ENCODE measurements at regions not wholly inside any gene's neighbourhood (a gene's known extent, or its start where the extent isn't known, plus 50 kb on each side); places are given as distances from the start of the nearest gene placed in this dataset.
"Not testable (repeated sequence)": the region's sequence is repeated elsewhere in the genome, so short reads cannot be mapped to it uniquely, and the experiment has no call there.

- no peak for DNase-seq
Measured at GRCh38 chr10:64959116-64959515, 1437.9 kb downstream of the REEP3 start.

GRCh38 chr10:64959883-64960282, 1438.7 kb downstream of the REEP3 start:
- DNase-seq: no peak

GRCh38 chr10:64973391-64973790, 1452.2 kb downstream of the REEP3 start:
- DNase-seq: no peak

GRCh38 chr10:64976150-64976549, 1454.9 kb downstream of the REEP3 start:
- DNase-seq: no peak

GRCh38 chr10:64977915-64978314, 1456.7 kb downstream of the REEP3 start:
- DNase-seq: no peak

- DNase-seq: no peak
Measured at GRCh38 chr10:64996886-64997285, 1475.7 kb downstream of the REEP3 start.

GRCh38 chr10:65010845-65011244, 1489.6 kb downstream of the REEP3 start:
- DNase-seq: no peak

- no peak for DNase-seq
Measured at GRCh38 chr10:65017523-65017922, 1496.3 kb downstream of the REEP3 start.

GRCh38 chr10:65024886-65025285, 1503.7 kb downstream of the REEP3 start:
- DNase-seq: no peak

GRCh38 chr10:65030263-65030662, 1509.1 kb downstream of the REEP3 start:
- DNase-seq: no peak

- no peak for DNase-seq
Measured at GRCh38 chr10:65032867-65033769, 1511.9 kb downstream of the REEP3 start.

GRCh38 chr10:65033957-65034356, 1512.8 kb downstream of the REEP3 start:
- no peak for DNase-seq

- no peak for DNase-seq
Measured at GRCh38 chr10:65040796-65041195, 1519.6 kb downstream of the REEP3 start.

GRCh38 chr10:65041307-65041706, 1520.1 kb downstream of the REEP3 start:
- DNase-seq: no peak

- no peak for DNase-seq
Measured at GRCh38 chr10:65042496-65042895, 1521.3 kb downstream of the REEP3 start.

- DNase-seq: no peak
Measured at GRCh38 chr10:65046831-65047230, 1525.6 kb downstream of the REEP3 start.

- DNase-seq: not testable (repeated sequence)
Measured at GRCh38 chr10:65052111-65052510, 1530.9 kb downstream of the REEP3 start.

GRCh38 chr10:65053397-65053796, 1532.2 kb downstream of the REEP3 start:
- DNase-seq: not testable (repeated sequence)

GRCh38 chr10:65053831-65054351, 1532.7 kb downstream of the REEP3 start:
- DNase-seq: not testable (repeated sequence)

GRCh38 chr10:65054701-65055100, 1533.5 kb downstream of the REEP3 start:
- DNase-seq: not testable (repeated sequence)

GRCh38 chr10:65065278-65065677, 1544.1 kb downstream of the REEP3 start:
- no peak for DNase-seq

- DNase-seq: no peak
Measured at GRCh38 chr10:65083222-65083621, 1562.0 kb downstream of the REEP3 start.

GRCh38 chr10:65090991-65091390, 1569.8 kb downstream of the REEP3 start:
- no peak for DNase-seq

GRCh38 chr10:65100146-65100545, 1578.9 kb downstream of the REEP3 start:
- DNase-seq: no peak

- not testable (repeated sequence) for DNase-seq
Measured at GRCh38 chr10:65100881-65101280, 1579.7 kb downstream of the REEP3 start.

Data from NCI-H1436 (cell line).